Upper lobe of left lung (tissue), 4 donors: ENCODE measurements at regions not wholly inside any gene's neighbourhood (a gene's known extent, or its start where the extent isn't known, plus 50 kb on each side); places are given as distances from the start of the nearest gene placed in this dataset.

ENCODE experiments used
- CTCF ChIP-seq, 6 experiments: fragments of 450-650 bp in 4 of 6; fragments of 200-600 bp in 2 of 6; sonication (generic) in 2 of 6; IDR thresholded peaks; one replicate each; pipeline ENCODE4 v1.5.1; 2016 to 2019; ENCODE audit warnings: antibody characterized with exemption in 6 of 6
- POLR2A ChIP-seq, 4 donors: fragments of 450-650 bp; IDR thresholded peaks; one replicate each; pipeline ENCODE4 v1.5.1; 2016 to 2017; ENCODE audit warnings: antibody characterized with exemption in 4 of 4, mild to moderate bottlenecking in 2 of 4
- POLR2AphosphoS5 ChIP-seq, 2 donors: sonication (generic); formaldehyde crosslinking; IDR thresholded peaks; one replicate each; pipeline ENCODE4 v1.5.1; 2017; ENCODE audit warnings: antibody characterized with exemption in 2 of 2

DNA sequence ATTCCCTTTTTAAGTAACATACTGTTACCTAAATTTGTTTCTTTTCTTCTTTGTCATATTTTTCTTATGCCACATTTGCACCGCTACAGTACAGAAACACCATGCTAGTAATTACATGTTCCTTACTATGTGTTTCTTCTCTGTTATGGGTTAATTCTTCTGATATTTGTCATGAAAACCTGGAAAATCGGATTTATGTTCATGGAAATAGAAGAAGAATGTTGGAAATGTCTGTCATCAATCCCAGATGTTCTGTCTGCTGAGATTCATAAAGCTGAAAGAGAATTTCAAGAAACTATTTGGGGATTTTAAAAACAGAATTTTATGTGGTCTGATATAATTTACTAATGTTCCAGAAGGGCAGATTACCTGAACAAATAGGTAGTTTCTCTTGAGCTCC, 305.2 kb upstream of the NREP start:
- TF ChIP-seq CTCF (IDR thresholded peaks at IDR 0.05), result no peak
- TF ChIP-seq POLR2AphosphoS5 (IDR thresholded peaks at IDR 0.05), result no peak
- TF ChIP-seq POLR2A (IDR thresholded peaks at IDR 0.05), result no peak
